A549 (cell line): ENCODE measurements at regions not wholly inside any gene's neighbourhood (a gene's known extent, or its start where the extent isn't known, plus 50 kb on each side); places are given as distances from the start of the nearest gene placed in this dataset.
"Not testable (repeated sequence)": the region's sequence is repeated elsewhere in the genome, so short reads cannot be mapped to it uniquely, and the experiment has no call there.

Source experiments
- ATAC-seq, 2 experiments: fragments of 200-7000 bp in 1 of 2; fragments of >200 bp in 1 of 2; cut with Nextera tagmentation in 1 of 2; cut with Tn5 transposase in 1 of 2; 3 replicates each; pipeline versions ENCODE4 v1.8.0 to v1.9.1; 2018 to 2020; ENCODE audit warnings: mild to moderate bottlenecking in 1 of 2, moderate library complexity in 1 of 2
- CTCF ChIA-PET: fragments of 300-600 bp; sonication (Branson Sonifier 250); formaldehyde crosslinking; extraction: SDS; loops from one replicate; lab custom pipeline; 2021; ENCODE audit warnings: antibody characterized with exemption, inconsistent platforms; lab: Yijun Ruan, JAX
- POLR2A ChIA-PET: fragments of 350-600 bp; formaldehyde crosslinking; extraction: SDS; loops from one replicate; lab custom pipeline; 2021; ENCODE audit warnings: antibody characterized with exemption, inconsistent platforms; lab: Yijun Ruan, JAX
- DNase-seq, 2 experiments: peaks; one replicate each; pipeline versions ENCODE4 v3.0.0 to v3.0.0-alpha.2; 2011 to 2016; ENCODE audit warnings: low read depth in 1 of 2, low spot score in 1 of 2
- FAIRE-seq: peaks from 2 replicates; lab custom pipeline; 2011; peaks lifted over from hg19 to GRCh38; lab: Jason Lieb, UNC
- H3K27ac ChIP-seq, 2 experiments: fragments of >200 bp; sonication (Bioruptor Twin); formaldehyde crosslinking; 3 replicates each; pipeline ENCODE4 v1.5.1; 2016 to 2017
- H3K4me1 ChIP-seq: fragments of >200 bp; sonication (Bioruptor Twin); formaldehyde crosslinking; 3 replicates; pipeline ENCODE4 v1.6.1; 2016
- H3K4me2 ChIP-seq: fragments of >200 bp; sonication (Bioruptor Twin); formaldehyde crosslinking; 3 replicates; pipeline ENCODE4 v1.6.1; 2016
- H3K4me3 ChIP-seq: fragments of >200 bp; sonication (Bioruptor Twin); formaldehyde crosslinking; 3 replicates; pipeline ENCODE4 v1.5.1; 2016
- H3K9me3 ChIP-seq: fragments of >200 bp; sonication (Bioruptor Twin); formaldehyde crosslinking; 3 replicates; pipeline ENCODE4 v1.6.1; 2016
- CBX8 ChIP-seq: fragments of 200-600 bp; sonication (generic); IDR thresholded peaks from 2 replicates; pipeline ENCODE4 v1.6.1; 2016
- CEBPB ChIP-seq, 2 experiments: fragments of >200 bp in 1 of 2; sonication (Bioruptor Twin) in 1 of 2; formaldehyde crosslinking in 1 of 2; IDR thresholded peaks; 2 replicates each; pipeline ENCODE4 v1.6.1; 2012 to 2016
- CHD4 ChIP-seq: fragments of 200-600 bp; sonication (generic); IDR thresholded peaks from 2 replicates; pipeline ENCODE4 v1.6.1; 2016; ENCODE audit warnings: antibody characterized with exemption, mild to moderate bottlenecking, borderline replicate concordance
- EP300 ChIP-seq, 2 experiments: fragments of >200 bp; sonication (Bioruptor Twin); formaldehyde crosslinking; IDR thresholded peaks; 2 replicates in 1 of 2; 3 replicates in 1 of 2; pipeline ENCODE4 v1.6.1; 2016 to 2017
- ESRRA ChIP-seq: fragments of 150-350 bp; IDR thresholded peaks from 2 replicates; pipeline ENCODE4 v1.6.1; 2014; ENCODE audit warnings: mild to moderate bottlenecking, low read length, borderline replicate concordance
- FOXS1 ChIP-seq: fragments of 250-450 bp; sonication (Bioruptor Pico); IDR thresholded peaks from 2 replicates; pipeline ENCODE4 v1.5.0; 2020; ENCODE audit warnings: mild to moderate bottlenecking, moderate library complexity
- GATA3 ChIP-seq: IDR thresholded peaks from 2 replicates; pipeline ENCODE4 v1.6.1; 2012; ENCODE audit warnings: borderline replicate concordance
- HOXA7 ChIP-seq: fragments of 250-450 bp; sonication (Bioruptor Pico); IDR thresholded peaks from 2 replicates; pipeline ENCODE4 v1.5.0; 2020; ENCODE audit warnings: mild to moderate bottlenecking, moderate library complexity
- NFE2L2 ChIP-seq: fragments of 150-350 bp; conservative IDR thresholded peaks from 2 replicates; pipeline ENCODE4 v1.6.1; 2014; ENCODE audit warnings: low read length
- NPAS2 ChIP-seq: fragments of 250-450 bp; sonication (Bioruptor Pico); IDR thresholded peaks from 2 replicates; pipeline ENCODE4 v1.8.0; 2022; ENCODE audit warnings: mild to moderate bottlenecking, moderate library complexity, borderline replicate concordance
- RAD21 ChIP-seq, 2 experiments: fragments of >200 bp in 1 of 2; sonication (Bioruptor Twin) in 1 of 2; formaldehyde crosslinking in 1 of 2; IDR thresholded peaks in 1 of 2; conservative IDR thresholded peaks in 1 of 2; 2 replicates in 1 of 2; 3 replicates in 1 of 2; pipeline ENCODE4 v1.6.1; 2012 to 2018; ENCODE audit warnings: inconsistent platforms in 1 of 2
- RCOR1 ChIP-seq: fragments of 150-350 bp; IDR thresholded peaks from 2 replicates; pipeline ENCODE4 v1.6.1; 2014; ENCODE audit warnings: antibody characterized with exemption, low read length, low read depth
- SMC3 ChIP-seq: fragments of >200 bp; sonication (Bioruptor Twin); formaldehyde crosslinking; IDR thresholded peaks from 3 replicates; pipeline ENCODE4 v1.6.1; 2018; ENCODE audit warnings: inconsistent platforms
- SREBF2 ChIP-seq: fragments of 450-650 bp; IDR thresholded peaks from 2 replicates; pipeline ENCODE4 v1.6.1; 2014; ENCODE audit warnings: mild to moderate bottlenecking, moderate library complexity
- ZC3H11A ChIP-seq: fragments of 450-650 bp; IDR thresholded peaks from 2 replicates; pipeline ENCODE4 v1.6.1; 2014; ENCODE audit warnings: antibody characterized with exemption, mild to moderate bottlenecking
- ZFP36 ChIP-seq: fragments of 450-650 bp; IDR thresholded peaks from 2 replicates; pipeline ENCODE4 v1.6.1; 2014; ENCODE audit warnings: borderline replicate concordance; ENCODE audit not compliant: partially characterized antibody
- ZSCAN20 ChIP-seq: fragments of 250-450 bp; sonication (Bioruptor Pico); IDR thresholded peaks from 2 replicates; pipeline ENCODE4 v1.8.0; 2022; ENCODE audit warnings: mild to moderate bottlenecking, moderate library complexity
- WGBS: methylation state at CpG from one replicate; pipeline ENCODE4 v1.1.6; 2017; ENCODE audit errors: missing lambda C conversion rate; 5-methylcytosine and 5-hydroxymethylcytosine counted together
- TF ChIP-seq, protein P1 (sequence below): IDR thresholded peaks from 2 replicates; pipeline ENCODE4 v1.6.1; 2012
- TF ChIP-seq, protein P2 (sequence below): fragments of 200-600 bp; sonication (generic); IDR thresholded peaks from 2 replicates; pipeline ENCODE4 v1.6.1; 2016; ENCODE audit warnings: antibody characterized with exemption, mild to moderate bottlenecking, moderate library complexity
- TF ChIP-seq, protein P3 (sequence below): IDR thresholded peaks from 2 replicates; pipeline ENCODE4 v1.6.1; 2012

DNA sequence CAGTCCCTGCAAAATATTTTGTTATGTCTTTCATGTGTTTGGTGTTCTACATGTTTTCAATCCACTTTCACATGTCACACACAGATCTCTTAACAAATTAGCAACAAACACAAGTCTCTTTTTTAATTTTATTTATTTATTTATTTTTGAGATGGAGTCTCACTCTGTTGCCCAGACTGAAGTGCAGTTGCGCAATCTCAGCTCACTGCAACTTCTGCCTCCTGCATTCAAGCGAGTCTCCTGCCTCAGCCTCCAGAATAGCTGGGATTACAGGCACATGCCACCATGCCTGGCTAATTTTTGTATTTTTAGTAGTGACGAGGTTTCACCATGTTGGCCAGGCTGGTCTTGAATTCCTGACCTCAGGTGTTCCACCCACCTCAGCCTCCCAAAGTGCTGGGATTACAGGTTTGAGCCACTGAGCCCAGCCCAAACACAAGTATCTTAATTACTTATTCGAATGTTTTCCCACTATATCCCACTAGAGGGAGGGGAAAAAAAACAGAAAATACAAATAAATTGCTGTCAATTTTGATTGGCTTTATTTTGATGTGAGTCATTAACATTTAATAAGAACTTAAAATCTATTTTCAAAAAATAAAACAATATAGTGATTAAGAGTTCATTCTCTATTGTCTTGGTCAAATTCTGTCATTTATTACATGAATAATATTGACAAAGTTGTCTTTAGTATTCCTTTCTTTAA is 1641.0 kb upstream of the CELF4 start:
- 52% methylated on average over 4 of the region's 4 CpGs for WGBS
- POLR2A ChIA-PET, H3K4me3 ChIP-seq, ATAC-seq, CTCF ChIA-PET, H3K27ac ChIP-seq, H3K4me2 ChIP-seq, H3K9me3 ChIP-seq, DNase-seq, H3K4me1 ChIP-seq, FAIRE-seq: not testable (repeated sequence)
- peak; percentile 37 to 64; a peak in 3 of 4 replicates for TF ChIP-seq CEBPB (IDR thresholded peaks at IDR 0.05)

DNA sequence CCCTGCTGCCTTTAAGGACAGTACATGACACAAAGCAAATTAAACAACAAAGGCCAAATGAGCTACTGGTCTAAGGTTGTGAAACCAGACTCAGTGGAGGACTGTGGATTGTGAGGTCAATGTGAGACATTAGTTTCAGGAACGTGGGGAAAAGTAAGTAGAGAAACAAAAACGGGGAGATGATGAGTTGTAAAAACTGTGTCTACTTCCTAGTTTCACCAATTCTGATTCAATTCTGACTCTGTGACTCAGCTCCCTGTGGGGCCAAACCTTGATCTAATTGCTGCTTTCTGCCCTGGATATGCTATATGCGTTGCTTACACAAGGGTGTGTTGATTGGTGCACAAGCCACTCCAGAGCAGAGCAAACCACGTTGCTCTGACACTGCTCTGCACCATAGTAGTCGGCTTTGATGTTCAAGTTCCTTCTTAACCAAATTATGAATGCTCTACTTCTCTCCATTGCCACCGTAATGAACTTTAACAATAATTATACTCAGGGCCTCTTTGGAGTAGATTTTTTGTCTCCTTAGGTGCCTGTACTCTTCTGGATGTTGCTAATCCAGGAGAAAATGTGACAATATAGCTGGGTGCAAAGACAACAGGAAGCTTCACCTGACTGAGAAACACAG is 1640.1 kb upstream of the CELF4 start:
- no peak overlapping the region for H3K4me3 ChIP-seq
- FAIRE-seq (no peak), DNase-seq (no peak), ATAC-seq (no peak)
- H3K4me1 ChIP-seq, result no peaks in the 10 kb centered on the region
- WGBS, result 24% methylated on average over 6 of the region's 6 CpGs
- no peaks in the 10 kb centered on the region for H3K9me3 ChIP-seq
- ChIA-PET CTCF (no interaction called here), POLR2A (no interaction called here)
- TF ChIP-seq, protein P1, sequence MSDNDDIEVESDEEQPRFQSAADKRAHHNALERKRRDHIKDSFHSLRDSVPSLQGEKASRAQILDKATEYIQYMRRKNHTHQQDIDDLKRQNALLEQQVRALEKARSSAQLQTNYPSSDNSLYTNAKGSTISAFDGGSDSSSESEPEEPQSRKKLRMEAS, result no peak
- TF ChIP-seq ZSCAN20 (CRISPR knock-in tag) (no peak), FOXS1 (no peak), NFE2L2 (no peak), CHD4 (no peak), HOXA7 (CRISPR knock-in tag) (no peak), CBX8 (no peak), ZFP36 (no peak), NPAS2 (no peak), ZC3H11A (no peak), EP300 (IDR thresholded peaks at IDR 0.05) (no peak), SREBF2 (no peak), SMC3 (no peak), ESRRA (no peak), GATA3 (no peak), RCOR1 (no peak), RAD21 (conservative IDR thresholded peaks at IDR 0.05 in 1 of 2, IDR thresholded peaks at IDR 0.05 in 1 of 2) (no peak)
- TF ChIP-seq, protein P2, sequence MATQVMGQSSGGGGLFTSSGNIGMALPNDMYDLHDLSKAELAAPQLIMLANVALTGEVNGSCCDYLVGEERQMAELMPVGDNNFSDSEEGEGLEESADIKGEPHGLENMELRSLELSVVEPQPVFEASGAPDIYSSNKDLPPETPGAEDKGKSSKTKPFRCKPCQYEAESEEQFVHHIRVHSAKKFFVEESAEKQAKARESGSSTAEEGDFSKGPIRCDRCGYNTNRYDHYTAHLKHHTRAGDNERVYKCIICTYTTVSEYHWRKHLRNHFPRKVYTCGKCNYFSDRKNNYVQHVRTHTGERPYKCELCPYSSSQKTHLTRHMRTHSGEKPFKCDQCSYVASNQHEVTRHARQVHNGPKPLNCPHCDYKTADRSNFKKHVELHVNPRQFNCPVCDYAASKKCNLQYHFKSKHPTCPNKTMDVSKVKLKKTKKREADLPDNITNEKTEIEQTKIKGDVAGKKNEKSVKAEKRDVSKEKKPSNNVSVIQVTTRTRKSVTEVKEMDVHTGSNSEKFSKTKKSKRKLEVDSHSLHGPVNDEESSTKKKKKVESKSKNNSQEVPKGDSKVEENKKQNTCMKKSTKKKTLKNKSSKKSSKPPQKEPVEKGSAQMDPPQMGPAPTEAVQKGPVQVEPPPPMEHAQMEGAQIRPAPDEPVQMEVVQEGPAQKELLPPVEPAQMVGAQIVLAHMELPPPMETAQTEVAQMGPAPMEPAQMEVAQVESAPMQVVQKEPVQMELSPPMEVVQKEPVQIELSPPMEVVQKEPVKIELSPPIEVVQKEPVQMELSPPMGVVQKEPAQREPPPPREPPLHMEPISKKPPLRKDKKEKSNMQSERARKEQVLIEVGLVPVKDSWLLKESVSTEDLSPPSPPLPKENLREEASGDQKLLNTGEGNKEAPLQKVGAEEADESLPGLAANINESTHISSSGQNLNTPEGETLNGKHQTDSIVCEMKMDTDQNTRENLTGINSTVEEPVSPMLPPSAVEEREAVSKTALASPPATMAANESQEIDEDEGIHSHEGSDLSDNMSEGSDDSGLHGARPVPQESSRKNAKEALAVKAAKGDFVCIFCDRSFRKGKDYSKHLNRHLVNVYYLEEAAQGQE, result no peak
- TF ChIP-seq, protein P3, sequence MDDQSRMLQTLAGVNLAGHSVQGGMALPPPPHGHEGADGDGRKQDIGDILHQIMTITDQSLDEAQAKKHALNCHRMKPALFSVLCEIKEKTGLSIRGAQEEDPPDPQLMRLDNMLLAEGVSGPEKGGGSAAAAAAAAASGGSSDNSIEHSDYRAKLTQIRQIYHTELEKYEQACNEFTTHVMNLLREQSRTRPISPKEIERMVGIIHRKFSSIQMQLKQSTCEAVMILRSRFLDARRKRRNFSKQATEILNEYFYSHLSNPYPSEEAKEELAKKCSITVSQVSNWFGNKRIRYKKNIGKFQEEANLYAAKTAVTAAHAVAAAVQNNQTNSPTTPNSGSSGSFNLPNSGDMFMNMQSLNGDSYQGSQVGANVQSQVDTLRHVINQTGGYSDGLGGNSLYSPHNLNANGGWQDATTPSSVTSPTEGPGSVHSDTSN, result no peak
- TF ChIP-seq, all 56 proteins: peak for 0
- H3K27ac ChIP-seq, result no peak overlapping the region
- no peak overlapping the region for H3K4me2 ChIP-seq
